Keratinocyte (primary cell): ENCODE measurements at regions not wholly inside any gene's neighbourhood (a gene's known extent, or its start where the extent isn't known, plus 50 kb on each side); places are given as distances from the start of the nearest gene placed in this dataset.
"Not testable (repeated sequence)": the region's sequence is repeated elsewhere in the genome, so short reads cannot be mapped to it uniquely, and the experiment has no call there.

Source experiments
- EZH2 ChIP-seq: IDR thresholded peaks from one replicate; pipeline ENCODE4 v1.6.1; 2012; ENCODE audit warnings: inconsistent platforms, mild to moderate bottlenecking, low read length, moderate library complexity
- TF ChIP-seq, protein P1 (sequence below), 3 experiments: IDR thresholded peaks in 1 of 3; conservative IDR thresholded peaks in 1 of 3; optimal IDR thresholded peaks in 1 of 3; 2 replicates in 2 of 3; 3 replicates in 1 of 3; pipeline versions ENCODE3 to v1.5.1; 2011; ENCODE audit warnings: low read length in 3 of 3, mild to moderate bottlenecking in 3 of 3, moderate library complexity in 2 of 3, control low read depth in 1 of 3, inconsistent platforms in 1 of 3; ENCODE audit not compliant: insufficient read depth in 2 of 3; ENCODE audit errors: extremely low read depth in 1 of 3

- TF ChIP-seq, protein P1, sequence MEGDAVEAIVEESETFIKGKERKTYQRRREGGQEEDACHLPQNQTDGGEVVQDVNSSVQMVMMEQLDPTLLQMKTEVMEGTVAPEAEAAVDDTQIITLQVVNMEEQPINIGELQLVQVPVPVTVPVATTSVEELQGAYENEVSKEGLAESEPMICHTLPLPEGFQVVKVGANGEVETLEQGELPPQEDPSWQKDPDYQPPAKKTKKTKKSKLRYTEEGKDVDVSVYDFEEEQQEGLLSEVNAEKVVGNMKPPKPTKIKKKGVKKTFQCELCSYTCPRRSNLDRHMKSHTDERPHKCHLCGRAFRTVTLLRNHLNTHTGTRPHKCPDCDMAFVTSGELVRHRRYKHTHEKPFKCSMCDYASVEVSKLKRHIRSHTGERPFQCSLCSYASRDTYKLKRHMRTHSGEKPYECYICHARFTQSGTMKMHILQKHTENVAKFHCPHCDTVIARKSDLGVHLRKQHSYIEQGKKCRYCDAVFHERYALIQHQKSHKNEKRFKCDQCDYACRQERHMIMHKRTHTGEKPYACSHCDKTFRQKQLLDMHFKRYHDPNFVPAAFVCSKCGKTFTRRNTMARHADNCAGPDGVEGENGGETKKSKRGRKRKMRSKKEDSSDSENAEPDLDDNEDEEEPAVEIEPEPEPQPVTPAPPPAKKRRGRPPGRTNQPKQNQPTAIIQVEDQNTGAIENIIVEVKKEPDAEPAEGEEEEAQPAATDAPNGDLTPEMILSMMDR (optimal IDR thresholded peaks at IDR 0.05 in 1 of 3, IDR thresholded peaks at IDR 0.05 in 1 of 3, conservative IDR thresholded peaks at IDR 0.05 in 1 of 3; ENCODE audit: extremely low read depth in 1 of 3, insufficient read depth in 2 of 3, low read length in 3 of 3): not testable (repeated sequence)
- not testable (repeated sequence) for TF ChIP-seq EZH2
These were observed 188.8 kb downstream of the NPIPB11 start for GRCh38 chr16:29217752-29218126.
